ENCODE measurements at regions not wholly inside any gene's neighbourhood (a gene's known extent, or its start where the extent isn't known, plus 50 kb on each side); places are given as distances from the start of the nearest gene placed in this dataset.

DNA sequence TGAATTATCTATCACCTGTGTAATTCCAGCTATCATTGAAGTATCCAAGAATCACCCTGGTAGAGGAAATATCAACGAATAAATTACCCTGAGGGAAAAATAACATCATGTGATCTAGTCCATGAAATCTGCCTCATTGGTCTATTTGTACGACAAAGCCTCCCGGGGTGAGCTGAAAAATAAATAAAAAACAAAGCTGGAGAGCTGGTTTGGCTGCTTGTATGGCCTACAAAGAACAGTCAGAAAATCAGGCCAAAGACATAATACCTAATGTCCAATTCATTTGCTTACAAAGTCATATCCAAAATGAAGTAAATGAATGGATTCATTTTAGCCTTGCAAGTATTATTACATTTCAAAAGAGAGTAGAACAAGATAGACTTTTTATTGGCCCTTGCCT is 449.9 kb downstream of the KLF12 start:
- Mint-ChIP-seq H3K36me3 (peaks cover 11 to 24% of the 10 kb centered on the region in 2 donors), H3K4me3 (no peak overlapping the region), H3K4me1 (peaks cover 0 to 15% of the 10 kb centered on the region in 2 donors), H3K27ac (no peak overlapping the region), H3K27me3 (no peaks in the 10 kb centered on the region), H3K9me3 (no peaks in the 10 kb centered on the region)
- ATAC-seq (replicated peaks) (no peak), DNase-seq (no peak)

DNA sequence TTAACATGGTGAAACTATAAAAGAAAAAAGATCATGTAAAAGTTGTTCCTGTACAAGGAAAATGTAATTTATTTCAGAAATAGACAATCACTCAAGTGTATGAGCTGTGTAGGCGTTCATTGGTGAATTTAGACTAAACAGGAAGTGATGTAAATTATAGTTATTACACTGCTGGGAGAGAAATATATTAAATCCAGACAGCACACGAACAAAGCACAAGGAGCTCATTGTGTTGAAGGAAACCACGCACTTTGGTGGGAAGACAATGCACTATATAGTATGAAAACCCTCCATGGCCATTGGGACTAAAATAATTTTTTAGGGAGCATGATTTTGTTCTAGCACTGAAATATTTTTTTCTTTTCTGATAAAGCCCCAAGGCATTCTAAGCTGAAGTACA is 450.5 kb downstream of the KLF12 start:
- no peaks in the 10 kb centered on the region for H3K27me3 Mint-ChIP-seq
- peaks cover 0 to 15% of the 10 kb centered on the region in 2 donors for H3K4me1 Mint-ChIP-seq
- H3K27ac Mint-ChIP-seq, result no peak overlapping the region
- H3K9me3 Mint-ChIP-seq, result no peaks in the 10 kb centered on the region
- no peak overlapping the region for H3K4me3 Mint-ChIP-seq
- no peak for ATAC-seq (replicated peaks)
- no peak for DNase-seq
- H3K36me3 Mint-ChIP-seq, result peaks cover 10 to 23% of the 10 kb centered on the region in 2 donors

DNA sequence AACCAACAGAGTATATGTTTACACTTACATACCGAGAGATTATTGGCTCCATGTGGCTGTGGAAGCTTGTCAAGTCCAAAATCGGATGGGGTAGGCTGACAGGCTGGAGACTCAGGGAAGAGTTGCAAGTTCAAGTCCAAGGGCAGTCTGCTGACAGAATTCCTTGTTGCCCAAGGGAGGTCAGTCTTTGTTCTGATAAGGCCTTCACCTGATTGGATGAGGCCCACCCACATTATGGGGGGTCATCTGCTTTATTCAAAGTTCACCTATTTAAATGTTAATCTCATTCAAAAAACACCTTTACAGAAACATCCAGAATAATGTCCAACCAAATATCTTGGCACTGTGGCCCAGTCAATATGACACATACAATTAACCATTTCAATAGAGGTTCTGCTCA is 452.4 kb downstream of the KLF12 start:
- peaks cover 5 to 19% of the 10 kb centered on the region in 2 donors for H3K36me3 Mint-ChIP-seq
- peaks cover 0 to 15% of the 10 kb centered on the region in 2 donors for H3K4me1 Mint-ChIP-seq
- no peak overlapping the region for H3K4me3 Mint-ChIP-seq
- no peaks in the 10 kb centered on the region for H3K9me3 Mint-ChIP-seq
- ATAC-seq (replicated peaks), result no peak
- H3K27me3 Mint-ChIP-seq, result no peaks in the 10 kb centered on the region
- H3K27ac Mint-ChIP-seq, result no peak overlapping the region
- DNase-seq, result no peak

DNA sequence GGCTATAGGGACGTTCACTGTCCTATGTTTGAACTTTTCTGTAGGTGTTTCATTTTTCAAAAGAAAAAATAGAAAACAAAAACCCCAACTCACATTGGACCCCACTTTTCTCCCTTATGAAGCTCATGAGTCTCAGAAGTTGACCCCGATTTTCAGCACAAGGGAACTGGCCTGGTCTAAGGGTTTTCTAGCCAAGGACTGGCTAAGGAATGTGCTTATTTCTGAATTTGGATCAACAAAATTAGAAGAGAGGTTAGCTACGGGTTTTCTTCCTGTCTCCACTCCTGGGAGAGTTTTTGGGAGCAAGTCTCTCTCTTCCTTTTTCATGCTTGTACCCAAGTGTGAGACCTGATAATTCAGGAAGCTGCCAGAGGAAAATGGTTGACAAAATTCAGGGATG is 453.2 kb downstream of the KLF12 start:
- Mint-ChIP-seq H3K27ac (no peak overlapping the region), H3K27me3 (no peaks in the 10 kb centered on the region), H3K9me3 (no peaks in the 10 kb centered on the region), H3K36me3 (peaks cover 5 to 19% of the 10 kb centered on the region in 2 donors), H3K4me1 (peaks cover 0 to 15% of the 10 kb centered on the region in 2 donors), H3K4me3 (no peak overlapping the region)
- DNase-seq, result no peak
- no peak for ATAC-seq (replicated peaks)

DNA sequence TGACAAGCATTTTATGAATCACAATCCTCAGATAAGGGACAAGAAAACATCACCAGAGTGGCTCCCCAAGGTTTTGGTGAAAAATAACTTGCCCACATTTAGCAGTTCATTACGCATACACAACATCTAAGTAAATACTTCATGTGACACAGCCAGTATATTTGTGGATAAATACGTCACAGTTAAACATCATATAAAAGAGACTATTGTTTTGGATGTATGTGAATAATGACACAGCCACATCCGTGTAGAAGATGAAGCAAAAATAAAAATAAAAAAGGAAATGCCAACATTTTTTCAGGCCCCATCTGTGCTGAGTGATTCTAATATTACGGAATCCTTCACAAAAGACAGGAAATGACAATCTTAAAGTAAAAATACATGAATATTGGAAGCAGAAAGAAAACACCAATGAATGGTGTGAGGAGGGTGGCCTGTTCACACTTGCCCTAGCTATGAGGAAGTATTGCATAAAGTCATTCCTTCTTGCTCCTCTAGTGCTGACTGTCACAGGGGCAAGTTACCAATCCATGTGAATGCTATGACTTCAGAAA is 457.1 kb downstream of the KLF12 start:
- no peak for DNase-seq
- H3K36me3 Mint-ChIP-seq, result peaks cover 2 to 9% of the 10 kb centered on the region in 2 donors
- ATAC-seq (replicated peaks), result no peak
- no peak overlapping the region for H3K27ac Mint-ChIP-seq
- no peaks in the 10 kb centered on the region for H3K27me3 Mint-ChIP-seq
- H3K4me1 Mint-ChIP-seq, result no peaks in the 10 kb centered on the region
- H3K9me3 Mint-ChIP-seq, result no peaks in the 10 kb centered on the region
- H3K4me3 Mint-ChIP-seq, result no peak overlapping the region

DNA sequence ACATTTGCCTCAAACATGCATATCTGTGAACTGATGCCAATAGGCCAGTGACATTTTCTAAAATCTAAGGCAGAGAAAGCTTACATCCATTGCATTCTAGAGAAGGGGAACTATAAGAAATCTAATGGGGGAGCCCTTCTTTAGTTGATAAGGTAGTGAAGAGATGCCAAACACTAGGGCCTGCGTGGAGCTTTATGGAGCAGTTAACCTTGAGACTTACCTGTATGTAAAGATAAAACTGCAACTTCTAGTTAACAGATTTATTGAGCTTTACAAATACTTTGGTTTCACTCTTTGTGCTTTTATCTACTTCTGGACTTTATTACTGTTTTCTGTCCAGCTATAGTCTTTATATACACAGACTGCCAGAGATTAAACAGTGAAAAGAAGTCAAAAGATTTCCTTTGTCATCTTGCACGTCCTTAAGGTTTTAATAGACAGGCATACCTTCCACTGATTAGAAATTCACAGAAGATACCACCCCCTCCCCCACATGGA is 457.6 kb downstream of the KLF12 start:
- Mint-ChIP-seq H3K27me3 (no peaks in the 10 kb centered on the region), H3K36me3 (peaks cover 0 to 5% of the 10 kb centered on the region in 2 donors), H3K4me1 (no peaks in the 10 kb centered on the region), H3K27ac (no peak overlapping the region), H3K9me3 (no peaks in the 10 kb centered on the region), H3K4me3 (no peak overlapping the region)
- DNase-seq (no peak), ATAC-seq (replicated peaks) (no peak)

DNA sequence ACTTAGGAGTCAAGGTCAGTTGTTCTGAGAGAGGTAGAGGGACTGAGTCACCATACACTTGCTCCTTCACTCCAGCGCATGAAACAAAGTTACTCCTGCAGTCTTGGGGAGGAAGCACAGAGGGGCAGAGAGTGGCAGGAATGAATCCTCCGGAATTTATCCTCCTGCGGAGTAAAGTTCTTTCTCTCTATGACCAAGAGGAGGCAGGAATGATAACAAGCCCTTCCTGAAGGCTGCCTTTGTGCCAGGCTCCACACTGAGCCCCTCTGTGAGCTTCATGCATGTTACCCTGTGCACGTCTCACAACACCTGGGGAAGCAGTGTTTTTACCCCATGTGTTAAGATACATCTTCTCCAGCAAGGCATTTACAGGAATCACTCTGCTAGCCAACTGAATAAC is 458.4 kb downstream of the KLF12 start:
- no peak for DNase-seq
- no peak overlapping the region for H3K4me3 Mint-ChIP-seq
- H3K27ac Mint-ChIP-seq, result no peak overlapping the region
- no peaks in the 10 kb centered on the region for H3K9me3 Mint-ChIP-seq
- no peaks in the 10 kb centered on the region for H3K4me1 Mint-ChIP-seq
- ATAC-seq (replicated peaks), result no peak
- no peaks in the 10 kb centered on the region for H3K27me3 Mint-ChIP-seq
- no peaks in the 10 kb centered on the region for H3K36me3 Mint-ChIP-seq

DNA sequence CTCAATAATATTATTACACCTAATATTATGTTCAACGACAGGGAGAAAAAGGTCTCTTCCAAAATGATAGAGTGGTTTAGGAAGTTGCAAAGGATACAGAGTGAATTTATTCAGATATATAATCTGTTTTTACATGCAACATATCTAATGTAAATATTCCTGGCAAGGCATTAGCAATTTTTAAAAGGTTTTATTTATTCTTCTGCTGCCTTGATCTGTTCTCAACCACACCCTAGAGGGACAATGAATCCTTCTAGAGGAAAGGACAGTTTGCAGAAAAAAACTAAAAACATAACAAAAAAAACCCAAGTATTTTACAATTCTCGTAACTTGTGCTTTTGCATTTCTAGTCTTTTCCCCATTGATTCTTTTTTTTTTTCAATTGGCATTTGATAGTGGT is 459.6 kb downstream of the KLF12 start:
- Mint-ChIP-seq H3K36me3 (no peaks in the 10 kb centered on the region), H3K9me3 (no peaks in the 10 kb centered on the region), H3K27me3 (peaks cover 0 to 1% of the 10 kb centered on the region in 2 donors), H3K4me1 (no peaks in the 10 kb centered on the region), H3K27ac (no peak overlapping the region), H3K4me3 (no peak overlapping the region)
- no peak for DNase-seq
- no peak for ATAC-seq (replicated peaks)

DNA sequence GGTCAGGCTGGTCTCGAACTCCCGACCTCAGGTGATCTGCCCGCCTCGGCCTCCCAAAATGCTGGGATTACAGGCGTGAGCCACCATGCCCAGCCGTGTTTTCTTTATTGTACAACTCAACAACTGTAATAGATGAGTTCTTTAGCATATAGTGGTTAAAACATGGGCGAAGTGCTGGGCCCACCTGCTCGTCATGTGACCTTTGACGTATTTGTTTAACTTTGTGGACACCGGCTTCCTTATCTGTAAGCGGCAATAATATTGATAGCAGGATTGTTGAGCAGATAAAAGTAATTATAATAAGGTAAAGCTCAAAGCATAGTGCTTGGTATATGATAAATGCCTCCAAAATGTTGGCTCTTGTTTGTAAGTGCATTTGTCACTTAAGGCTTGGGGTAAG is 460.3 kb downstream of the KLF12 start:
- Mint-ChIP-seq H3K27ac (no peak overlapping the region), H3K27me3 (peaks cover 0 to 8% of the 10 kb centered on the region in 2 donors), H3K9me3 (no peaks in the 10 kb centered on the region), H3K4me3 (no peak overlapping the region), H3K4me1 (no peaks in the 10 kb centered on the region), H3K36me3 (no peaks in the 10 kb centered on the region)
- no peak for DNase-seq
- no peak for ATAC-seq (replicated peaks)

DNA sequence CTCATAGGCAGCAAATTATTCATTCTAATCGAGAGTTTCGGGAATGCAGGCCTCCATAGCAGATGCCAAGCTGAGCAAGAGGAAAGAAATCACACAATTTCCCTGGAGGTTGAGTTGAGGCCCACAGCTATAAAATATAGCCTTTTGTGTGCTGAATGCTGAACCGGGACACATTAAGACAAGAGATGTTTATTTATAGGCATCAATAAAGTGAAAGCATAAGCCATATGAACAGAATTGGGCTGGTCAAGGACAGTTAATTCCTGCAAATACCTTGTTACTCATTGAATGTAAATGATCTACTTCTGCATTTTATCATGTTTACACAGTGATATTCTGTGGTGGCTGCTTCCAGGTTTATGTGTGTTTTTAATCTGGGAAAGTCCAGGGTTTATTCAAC is 461.7 kb downstream of the KLF12 start:
- no peaks in the 10 kb centered on the region for H3K9me3 Mint-ChIP-seq
- H3K27me3 Mint-ChIP-seq, result peaks cover 0 to 8% of the 10 kb centered on the region in 2 donors
- no peak overlapping the region for H3K4me3 Mint-ChIP-seq
- ATAC-seq (replicated peaks), result peak; percentile 38 to 39
- no peaks in the 10 kb centered on the region for H3K36me3 Mint-ChIP-seq
- no peaks in the 10 kb centered on the region for H3K4me1 Mint-ChIP-seq
- DNase-seq, result no peak
- H3K27ac Mint-ChIP-seq, result no peak overlapping the region

DNA sequence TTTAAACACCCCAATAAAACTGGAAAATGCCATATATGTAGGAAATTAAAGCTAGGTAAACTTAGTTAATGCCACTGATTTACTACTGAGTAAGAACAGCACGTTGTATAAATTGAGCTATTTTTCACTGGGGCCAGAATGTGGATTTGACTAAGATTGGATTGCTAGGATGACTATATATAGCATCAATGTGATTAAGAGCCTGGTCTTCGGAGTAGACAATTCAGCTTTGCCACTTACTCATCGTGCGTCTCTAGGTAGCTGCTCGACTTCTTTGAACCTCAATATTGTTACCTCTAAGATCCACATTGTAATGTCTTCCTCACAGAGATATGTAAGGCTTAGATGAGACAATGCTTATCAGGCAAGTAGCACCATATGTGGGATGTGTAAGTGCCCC is 462.5 kb downstream of the KLF12 start:
- no peaks in the 10 kb centered on the region for H3K36me3 Mint-ChIP-seq
- peaks cover 0 to 8% of the 10 kb centered on the region in 2 donors for H3K27me3 Mint-ChIP-seq
- no peaks in the 10 kb centered on the region for H3K4me1 Mint-ChIP-seq
- no peak overlapping the region for H3K4me3 Mint-ChIP-seq
- ATAC-seq (replicated peaks) (no peak), DNase-seq (no peak)
- no peak overlapping the region for H3K27ac Mint-ChIP-seq
- H3K9me3 Mint-ChIP-seq, result no peaks in the 10 kb centered on the region

DNA sequence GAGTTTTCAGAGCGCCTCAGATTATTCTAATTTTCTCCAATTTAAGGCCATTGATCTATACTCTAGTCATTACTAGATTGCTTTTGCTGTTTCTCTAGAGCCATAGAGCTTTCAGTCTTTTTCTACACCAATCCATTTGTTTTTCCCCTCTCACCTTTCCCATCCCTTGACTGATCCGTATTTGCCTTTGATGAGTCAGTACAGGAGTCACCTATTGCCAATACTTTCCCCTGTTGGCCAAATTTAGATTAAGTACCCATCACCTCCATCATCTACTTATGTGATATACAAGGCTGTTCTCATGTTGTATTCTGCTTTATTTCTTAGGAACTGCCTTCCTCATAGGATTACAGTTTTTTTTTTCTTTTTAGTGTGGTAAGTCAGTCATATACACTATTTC is 463.2 kb downstream of the KLF12 start:
- DNase-seq (no peak), ATAC-seq (replicated peaks) (no peak)
- H3K27me3 Mint-ChIP-seq, result peaks cover 0 to 8% of the 10 kb centered on the region in 2 donors
- no peaks in the 10 kb centered on the region for H3K9me3 Mint-ChIP-seq
- H3K36me3 Mint-ChIP-seq, result no peaks in the 10 kb centered on the region
- H3K4me1 Mint-ChIP-seq, result peaks cover 0 to 2% of the 10 kb centered on the region in 2 donors
- no peak overlapping the region for H3K4me3 Mint-ChIP-seq
- no peak overlapping the region for H3K27ac Mint-ChIP-seq

DNA sequence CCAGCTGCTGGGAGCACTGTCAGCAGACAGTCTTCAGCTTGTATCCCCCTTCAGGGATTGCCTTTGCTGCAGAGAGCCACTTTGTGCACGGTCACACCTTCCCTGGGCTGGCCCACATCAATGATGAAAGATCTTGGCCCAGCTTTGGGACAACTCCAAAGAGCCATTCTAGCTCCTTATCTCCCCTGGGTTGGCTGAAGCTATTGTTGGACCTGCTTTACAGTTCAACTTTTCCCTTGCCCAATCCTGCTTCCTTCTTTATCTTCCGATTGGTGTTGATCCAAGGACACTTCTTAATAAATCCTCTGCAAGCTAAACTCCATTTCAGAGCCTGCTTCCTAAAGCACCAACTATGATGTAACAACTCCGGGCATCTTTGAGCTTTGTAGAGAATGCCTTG is 466.4 kb downstream of the KLF12 start:
- Mint-ChIP-seq H3K36me3 (no peaks in the 10 kb centered on the region), H3K27me3 (peaks cover 0 to 8% of the 10 kb centered on the region in 2 donors), H3K4me1 (peaks cover under 1 to 3% of the 10 kb centered on the region in 2 donors), H3K4me3 (no peak overlapping the region), H3K9me3 (no peaks in the 10 kb centered on the region), H3K27ac (no peak overlapping the region)
- DNase-seq, result no peak
- ATAC-seq (replicated peaks), result no peak

DNA sequence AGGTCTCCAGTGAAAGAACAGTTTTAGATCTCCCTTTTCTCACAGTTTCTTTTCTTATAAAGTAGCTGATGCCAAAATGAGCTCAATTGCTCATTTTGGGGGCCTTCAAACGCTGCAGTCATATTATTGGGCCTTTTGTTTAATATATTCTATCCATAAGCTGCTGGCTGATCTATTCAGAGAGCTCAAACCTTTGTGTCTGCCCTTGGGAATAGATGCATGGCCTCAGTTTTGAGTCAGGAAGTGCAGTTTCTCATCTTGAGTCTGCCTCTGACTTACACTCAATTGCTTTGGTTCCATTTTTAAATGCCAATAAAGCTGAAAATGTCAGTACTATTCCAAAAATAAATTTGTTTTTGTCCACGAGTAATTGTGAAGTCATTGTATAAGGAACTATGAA is 468.9 kb downstream of the KLF12 start:
- ATAC-seq (replicated peaks) (peak; percentile 86 to 87), DNase-seq (no peak)
- Mint-ChIP-seq H3K27ac (no peak overlapping the region), H3K4me1 (peaks cover 6 to 9% of the 10 kb centered on the region in 2 donors), H3K27me3 (peaks cover 5 to 8% of the 10 kb centered on the region in 2 donors), H3K4me3 (no peak overlapping the region), H3K9me3 (peaks cover 5 to 8% of the 10 kb centered on the region in 2 donors), H3K36me3 (no peaks in the 10 kb centered on the region)

DNA sequence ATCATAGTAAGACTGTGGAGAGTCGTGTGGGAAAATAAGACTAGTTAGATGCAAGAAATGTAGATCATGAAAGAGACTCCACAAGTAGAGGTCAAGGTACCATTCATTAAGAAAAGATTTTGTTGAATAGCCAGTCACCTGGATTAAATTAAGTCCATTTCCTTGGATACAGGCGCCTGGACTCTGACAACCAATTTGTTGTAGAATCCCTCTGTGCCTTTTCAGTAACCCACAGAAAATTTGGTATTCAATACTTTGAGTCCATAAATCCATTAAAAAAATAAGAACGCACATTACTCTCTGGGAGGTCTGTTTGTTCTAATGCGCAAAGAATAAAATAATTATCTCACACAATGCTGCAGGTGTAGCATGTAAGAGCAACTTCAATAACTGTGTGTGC is 469.4 kb downstream of the KLF12 start:
- H3K36me3 Mint-ChIP-seq, result no peaks in the 10 kb centered on the region
- H3K4me1 Mint-ChIP-seq, result peaks cover 6 to 9% of the 10 kb centered on the region in 2 donors
- H3K9me3 Mint-ChIP-seq, result peaks cover 5 to 8% of the 10 kb centered on the region in 2 donors
- DNase-seq (no peak), ATAC-seq (replicated peaks) (no peak)
- H3K27me3 Mint-ChIP-seq, result peaks cover 5 to 8% of the 10 kb centered on the region in 2 donors
- no peak overlapping the region for H3K27ac Mint-ChIP-seq
- no peak overlapping the region for H3K4me3 Mint-ChIP-seq

Data from stimulated activated naive B cell treated with anti-CD40 and anti-IgM and Interleukin-4, amounts not matched to agents 10 μg/mL and 1 μg/mL and 100 μg/mL, for 72 hours (primary cell).